ENCODE measurements at regions not wholly inside any gene's neighbourhood (a gene's known extent, or its start where the extent isn't known, plus 50 kb on each side); places are given as distances from the start of the nearest gene placed in this dataset.

DNA sequence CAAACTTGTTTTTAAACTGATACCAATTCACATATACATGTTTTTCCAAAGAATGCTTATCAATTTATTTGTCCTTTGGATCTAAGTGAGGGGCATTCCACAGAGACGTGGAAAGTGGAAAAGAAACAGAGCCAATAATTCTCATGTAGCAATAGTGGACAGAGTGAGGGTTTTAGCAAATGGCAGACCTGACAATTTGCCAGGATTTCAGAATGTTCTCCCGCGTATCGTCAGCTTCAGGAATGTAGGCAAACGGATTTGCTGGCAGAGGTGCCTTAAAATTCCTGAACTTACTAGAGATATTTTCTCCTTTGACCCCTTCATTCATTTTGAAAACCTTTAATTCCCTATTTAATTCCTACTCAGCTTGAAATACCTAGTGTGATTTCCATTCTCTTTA lies 193.4 kb upstream of the CPHXL start:
- no peak for TF ChIP-seq POLR2A (IDR thresholded peaks at IDR 0.05; ENCODE audit: low read depth, low read length)
- no peak for TF ChIP-seq RCOR1 (IDR thresholded peaks at IDR 0.05; ENCODE audit: insufficient replicate concordance, low read length)
- TF ChIP-seq, protein P1, sequence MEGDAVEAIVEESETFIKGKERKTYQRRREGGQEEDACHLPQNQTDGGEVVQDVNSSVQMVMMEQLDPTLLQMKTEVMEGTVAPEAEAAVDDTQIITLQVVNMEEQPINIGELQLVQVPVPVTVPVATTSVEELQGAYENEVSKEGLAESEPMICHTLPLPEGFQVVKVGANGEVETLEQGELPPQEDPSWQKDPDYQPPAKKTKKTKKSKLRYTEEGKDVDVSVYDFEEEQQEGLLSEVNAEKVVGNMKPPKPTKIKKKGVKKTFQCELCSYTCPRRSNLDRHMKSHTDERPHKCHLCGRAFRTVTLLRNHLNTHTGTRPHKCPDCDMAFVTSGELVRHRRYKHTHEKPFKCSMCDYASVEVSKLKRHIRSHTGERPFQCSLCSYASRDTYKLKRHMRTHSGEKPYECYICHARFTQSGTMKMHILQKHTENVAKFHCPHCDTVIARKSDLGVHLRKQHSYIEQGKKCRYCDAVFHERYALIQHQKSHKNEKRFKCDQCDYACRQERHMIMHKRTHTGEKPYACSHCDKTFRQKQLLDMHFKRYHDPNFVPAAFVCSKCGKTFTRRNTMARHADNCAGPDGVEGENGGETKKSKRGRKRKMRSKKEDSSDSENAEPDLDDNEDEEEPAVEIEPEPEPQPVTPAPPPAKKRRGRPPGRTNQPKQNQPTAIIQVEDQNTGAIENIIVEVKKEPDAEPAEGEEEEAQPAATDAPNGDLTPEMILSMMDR (conservative IDR thresholded peaks at IDR 0.05; ENCODE audit: low read depth, low read length) = no peak

Data from IMR-90 (cell line).